Peyer's patch (tissue), 4 donors: ENCODE measurements at regions not wholly inside any gene's neighbourhood (a gene's known extent, or its start where the extent isn't known, plus 50 kb on each side); places are given as distances from the start of the nearest gene placed in this dataset.

Source experiments
- DNase-seq, 3 donors: peaks; one replicate each; pipeline ENCODE4 v3.0.0-alpha.2; 2017 to 2019
- H3K27ac ChIP-seq, 4 donors: fragments of 200-600 bp; sonication (generic); one replicate each; pipeline ENCODE4 v1.5.1; 2016 to 2019
- H3K27me3 ChIP-seq, 2 donors: fragments of 200-600 bp; sonication (generic); one replicate each; pipeline ENCODE4 v1.5.1; 2019
- H3K36me3 ChIP-seq, 3 donors: fragments of 200-600 bp; sonication (generic); one replicate each; pipeline ENCODE4 v1.5.1; 2016 to 2019
- H3K4me1 ChIP-seq, 4 donors: fragments of 200-600 bp; sonication (generic); one replicate each; pipeline ENCODE4 v1.5.1; 2016 to 2019
- H3K4me3 ChIP-seq, 4 donors: fragments of 200-600 bp; sonication (generic); 1 replicate in 3 of 4; 2 replicates in 1 of 4; pipeline ENCODE4 v1.5.1; 2016 to 2019; ENCODE audit warnings: mild to moderate bottlenecking in 1 of 4
- H3K9me3 ChIP-seq, 4 donors: fragments of 200-600 bp; sonication (generic); one replicate each; pipeline ENCODE4 v1.5.1; 2016 to 2019; ENCODE audit warnings: mild to moderate bottlenecking in 1 of 4
- CTCF ChIP-seq, 6 experiments: fragments of 450-650 bp in 4 of 6; fragments of 200-600 bp in 2 of 6; sonication (generic) in 1 of 6; IDR thresholded peaks; one replicate each; pipeline ENCODE4 v1.5.1; 2017 to 2019; ENCODE audit warnings: antibody characterized with exemption in 6 of 6, mild to moderate bottlenecking in 3 of 6, moderate library complexity in 1 of 6
- POLR2A ChIP-seq, 2 donors: fragments of 450-650 bp; IDR thresholded peaks; one replicate each; pipeline ENCODE4 v1.5.1; 2017; ENCODE audit warnings: antibody characterized with exemption in 2 of 2, mild to moderate bottlenecking in 2 of 2, moderate library complexity in 2 of 2

- no peak for TF ChIP-seq POLR2A (IDR thresholded peaks at IDR 0.05)
- no peak for TF ChIP-seq CTCF (IDR thresholded peaks at IDR 0.05)
- no peaks in the 10 kb centered on the region for H3K4me1 ChIP-seq
- no peak for DNase-seq
- no peak overlapping the region for H3K27ac ChIP-seq
- no peaks in the 10 kb centered on the region for H3K36me3 ChIP-seq
- H3K9me3 ChIP-seq: no peaks in the 10 kb centered on the region
- H3K4me3 ChIP-seq: no peak overlapping the region
- H3K27me3 ChIP-seq: no peaks in the 10 kb centered on the region
Measured at GRCh38 chr5:106610041-106610440, 1060.7 kb downstream of the EFNA5 start.

- Histone ChIP-seq H3K4me1 (no peaks in the 10 kb centered on the region), H3K9me3 (no peaks in the 10 kb centered on the region), H3K36me3 (no peaks in the 10 kb centered on the region), H3K27ac (no peak overlapping the region), H3K27me3 (no peaks in the 10 kb centered on the region), H3K4me3 (no peak overlapping the region)
- TF ChIP-seq CTCF (IDR thresholded peaks at IDR 0.05) (no peak), POLR2A (IDR thresholded peaks at IDR 0.05) (no peak)
- no peak for DNase-seq
Measured at GRCh38 chr5:106601620-106602019, 1069.1 kb downstream of the EFNA5 start.

- TF ChIP-seq POLR2A (IDR thresholded peaks at IDR 0.05): no peak
- TF ChIP-seq CTCF (IDR thresholded peaks at IDR 0.05): no peak
- H3K27ac ChIP-seq: no peak overlapping the region
- H3K27me3 ChIP-seq: no peaks in the 10 kb centered on the region
- H3K9me3 ChIP-seq: no peaks in the 10 kb centered on the region
- DNase-seq: no peak
- H3K4me3 ChIP-seq: no peak overlapping the region
- H3K4me1 ChIP-seq: no peaks in the 10 kb centered on the region
- no peaks in the 10 kb centered on the region for H3K36me3 ChIP-seq
Measured at GRCh38 chr5:106600803-106601202, 1069.9 kb downstream of the EFNA5 start.

GRCh38 chr5:106595864-106596263 lies 1074.9 kb downstream of the EFNA5 start:
- Histone ChIP-seq H3K4me1 (no peaks in the 10 kb centered on the region), H3K27ac (no peak overlapping the region), H3K36me3 (no peaks in the 10 kb centered on the region), H3K9me3 (no peaks in the 10 kb centered on the region), H3K27me3 (no peaks in the 10 kb centered on the region), H3K4me3 (no peak overlapping the region)
- no peak for TF ChIP-seq POLR2A (IDR thresholded peaks at IDR 0.05)
- no peak for TF ChIP-seq CTCF (IDR thresholded peaks at IDR 0.05)
- DNase-seq: no peak

- no peak overlapping the region for H3K4me3 ChIP-seq
- H3K27me3 ChIP-seq: no peaks in the 10 kb centered on the region
- no peak for DNase-seq
- TF ChIP-seq POLR2A (IDR thresholded peaks at IDR 0.05) (no peak), CTCF (IDR thresholded peaks at IDR 0.05) (no peak)
- no peak overlapping the region for H3K27ac ChIP-seq
- H3K36me3 ChIP-seq: no peaks in the 10 kb centered on the region
- H3K9me3 ChIP-seq: no peaks in the 10 kb centered on the region
- no peaks in the 10 kb centered on the region for H3K4me1 ChIP-seq
Measured at GRCh38 chr5:106584268-106584667, 1086.5 kb downstream of the EFNA5 start.

GRCh38 chr5:106578736-106579135 lies 1092.0 kb downstream of the EFNA5 start:
- Histone ChIP-seq H3K9me3 (no peaks in the 10 kb centered on the region), H3K36me3 (no peaks in the 10 kb centered on the region), H3K27ac (no peak overlapping the region), H3K4me3 (no peak overlapping the region), H3K4me1 (no peaks in the 10 kb centered on the region), H3K27me3 (no peaks in the 10 kb centered on the region)
- no peak for DNase-seq
- no peak for TF ChIP-seq CTCF (IDR thresholded peaks at IDR 0.05)
- TF ChIP-seq POLR2A (IDR thresholded peaks at IDR 0.05): no peak
